Caco-2 (cell line): ENCODE measurements at regions not wholly inside any gene's neighbourhood (a gene's known extent, or its start where the extent isn't known, plus 50 kb on each side); places are given as distances from the start of the nearest gene placed in this dataset.

Experiments
- BruUV-seq: library from RNA; stranded (reverse); fragments of 400-500 nt; replicated peaks from 2 replicates; lab custom pipeline; 2021; lab: Mats Ljungman, UMichigan
- CTCF ChIA-PET: fragments of 300-600 bp; sonication (Branson Sonifier 250); formaldehyde crosslinking; loops from one replicate; lab custom pipeline; 2022; ENCODE audit warnings: antibody characterized with exemption; lab: Charles Lee
- POLR2A ChIA-PET: fragments of 300-600 bp; sonication (Branson Sonifier 250); formaldehyde crosslinking; loops from one replicate; lab custom pipeline; 2022; ENCODE audit warnings: antibody characterized with exemption; lab: Charles Lee
- DNase-seq, 2 experiments: peaks; one replicate each; pipeline versions ENCODE4 v3.0.0 to v3.0.0-alpha.2; 2020 to 2022
- H3K27me3 ChIP-seq: replicated peaks from 2 replicates; pipeline ENCODE4 v1.6.0; 2011; ENCODE audit warnings: low read length; ENCODE audit not compliant: control insufficient read depth, insufficient read depth
- H3K36me3 ChIP-seq: 2 replicates; pipeline ENCODE4 v1.5.1; 2011; ENCODE audit warnings: low read length; ENCODE audit not compliant: control insufficient read depth, insufficient read depth
- H3K4me1 ChIP-seq: fragments of 250-450 bp; sonication (Bioruptor Pico); 2 replicates; pipeline ENCODE4 v1.5.1; 2020; ENCODE audit warnings: mild to moderate bottlenecking
- H3K4me3 ChIP-seq: 2 replicates; pipeline ENCODE4 v1.5.1; 2011; ENCODE audit warnings: low read depth, mild to moderate bottlenecking, control low read depth, low read length
- H3K9me3 ChIP-seq: fragments of 250-450 bp; sonication (Bioruptor Pico); 2 replicates; pipeline ENCODE4 v1.5.1; 2020; ENCODE audit warnings: mild to moderate bottlenecking, moderate library complexity
- H3K27ac Mint-ChIP-seq: one replicate; pipeline ENCODE4 v1.8.0; 2022; ENCODE audit warnings: mixed read lengths; ENCODE audit not compliant: unreplicated experiment
- H3K27me3 Mint-ChIP-seq: one replicate; pipeline ENCODE4 v1.8.0; 2022; ENCODE audit warnings: mixed read lengths; ENCODE audit not compliant: insufficient read depth, unreplicated experiment
- H3K36me3 Mint-ChIP-seq: one replicate; pipeline ENCODE4 v1.8.0; 2022; ENCODE audit warnings: mild to moderate bottlenecking, mixed read lengths; ENCODE audit not compliant: insufficient read depth, unreplicated experiment
- H3K4me1 Mint-ChIP-seq: one replicate; pipeline ENCODE4 v1.8.0; 2022; ENCODE audit warnings: low read depth, mixed read lengths; ENCODE audit not compliant: unreplicated experiment
- H3K4me3 Mint-ChIP-seq: one replicate; pipeline ENCODE4 v1.8.0; 2022; ENCODE audit warnings: mild to moderate bottlenecking, moderate library complexity, mixed read lengths; ENCODE audit not compliant: unreplicated experiment
- H3K9me3 Mint-ChIP-seq: one replicate; pipeline ENCODE4 v1.8.0; 2022; ENCODE audit warnings: mixed read lengths; ENCODE audit not compliant: unreplicated experiment
- intact Hi-C: fragments of 100-400 bp; cut with micrococcal nuclease; formaldehyde crosslinking; loops from one replicate; pipeline ENCODE4 v1.10.0; 2022; ENCODE audit not compliant: unreplicated experiment
- TF ChIP-seq, protein P1 (sequence below), 2 experiments: fragments of 200-600 bp in 1 of 2; IDR thresholded peaks; 1 replicate in 1 of 2; 2 replicates in 1 of 2; pipeline versions ENCODE4 v1.5.1 to v1.8.0; 2011 to 2022; ENCODE audit warnings: antibody characterized with exemption in 1 of 2, control low read depth in 1 of 2, inconsistent platforms in 1 of 2, low read depth in 1 of 2, low read length in 1 of 2, mild to moderate bottlenecking in 1 of 2, moderate library complexity in 1 of 2; ENCODE audit not compliant: insufficient read depth in 1 of 2, severe bottlenecking in 1 of 2, unreplicated experiment in 1 of 2

DNA sequence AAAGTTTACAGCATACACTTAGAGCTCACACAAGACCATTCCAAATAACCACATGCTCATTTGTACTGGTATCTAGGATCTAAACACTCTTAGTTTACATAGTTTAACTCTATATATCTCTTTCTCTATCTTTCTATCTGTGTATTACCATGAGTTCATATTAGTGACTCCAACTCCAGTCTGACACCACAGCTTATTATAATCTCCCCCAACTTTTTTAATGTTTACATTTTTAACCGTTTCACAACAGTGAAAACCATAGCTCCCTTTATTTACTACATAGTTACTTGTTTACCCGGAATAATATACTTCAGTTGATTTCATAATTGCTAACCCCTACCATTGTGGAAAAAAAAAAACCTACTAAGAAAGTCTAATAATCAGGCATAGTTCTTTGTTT lies 362.4 kb upstream of the RGS17 start:
- TF ChIP-seq, protein P1, sequence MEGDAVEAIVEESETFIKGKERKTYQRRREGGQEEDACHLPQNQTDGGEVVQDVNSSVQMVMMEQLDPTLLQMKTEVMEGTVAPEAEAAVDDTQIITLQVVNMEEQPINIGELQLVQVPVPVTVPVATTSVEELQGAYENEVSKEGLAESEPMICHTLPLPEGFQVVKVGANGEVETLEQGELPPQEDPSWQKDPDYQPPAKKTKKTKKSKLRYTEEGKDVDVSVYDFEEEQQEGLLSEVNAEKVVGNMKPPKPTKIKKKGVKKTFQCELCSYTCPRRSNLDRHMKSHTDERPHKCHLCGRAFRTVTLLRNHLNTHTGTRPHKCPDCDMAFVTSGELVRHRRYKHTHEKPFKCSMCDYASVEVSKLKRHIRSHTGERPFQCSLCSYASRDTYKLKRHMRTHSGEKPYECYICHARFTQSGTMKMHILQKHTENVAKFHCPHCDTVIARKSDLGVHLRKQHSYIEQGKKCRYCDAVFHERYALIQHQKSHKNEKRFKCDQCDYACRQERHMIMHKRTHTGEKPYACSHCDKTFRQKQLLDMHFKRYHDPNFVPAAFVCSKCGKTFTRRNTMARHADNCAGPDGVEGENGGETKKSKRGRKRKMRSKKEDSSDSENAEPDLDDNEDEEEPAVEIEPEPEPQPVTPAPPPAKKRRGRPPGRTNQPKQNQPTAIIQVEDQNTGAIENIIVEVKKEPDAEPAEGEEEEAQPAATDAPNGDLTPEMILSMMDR (IDR thresholded peaks at IDR 0.05; ENCODE audit: insufficient read depth in 1 of 2, low read depth in 1 of 2, low read length in 1 of 2, severe bottlenecking in 1 of 2, unreplicated experiment in 1 of 2), result no peak
- H3K27me3 Mint-ChIP-seq, result no peaks in the 10 kb centered on the region
- CTCF ChIA-PET, result no interaction called here

DNA sequence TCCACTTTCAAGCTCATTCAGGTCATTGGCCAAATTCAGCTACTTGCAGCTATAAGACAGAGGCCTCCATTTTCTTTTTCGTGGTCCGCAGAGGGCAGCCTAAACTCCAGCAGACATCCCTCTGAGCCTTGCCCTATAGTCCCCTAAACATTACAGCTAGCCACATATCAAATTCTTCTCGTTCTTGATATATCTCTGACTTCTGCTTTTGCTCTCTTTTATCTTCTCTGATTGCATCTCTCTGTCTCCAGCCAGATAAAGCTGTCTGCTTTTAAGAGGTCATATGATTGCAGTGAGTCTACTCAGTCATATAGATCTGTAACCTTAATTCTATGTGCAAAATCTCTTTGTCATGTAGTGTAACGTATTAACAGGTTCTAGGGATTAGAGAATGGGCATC lies 358.4 kb upstream of the RGS17 start:
- no peaks in the 10 kb centered on the region for H3K27me3 Mint-ChIP-seq
- Histone ChIP-seq H3K27me3 (no peaks in the 10 kb centered on the region), H3K36me3 (no peaks in the 10 kb centered on the region), H3K4me1 (no peaks in the 10 kb centered on the region), H3K4me3 (no peak overlapping the region), H3K9me3 (no peaks in the 10 kb centered on the region)
- DNase-seq, result no peak
- CTCF ChIA-PET, result no interaction called here
- no peaks in the 10 kb centered on the region for H3K4me1 Mint-ChIP-seq
- no peak overlapping the region for H3K27ac Mint-ChIP-seq
- intact Hi-C loops, result no loop called here
- BruUV-seq, result no TSS peak
- H3K36me3 Mint-ChIP-seq, result no peaks in the 10 kb centered on the region
- TF ChIP-seq, protein P1 (IDR thresholded peaks at IDR 0.05; ENCODE audit: insufficient read depth in 1 of 2, low read depth in 1 of 2, low read length in 1 of 2, severe bottlenecking in 1 of 2, unreplicated experiment in 1 of 2), result no peak
- H3K4me3 Mint-ChIP-seq, result no peak overlapping the region
- POLR2A ChIA-PET, result no interaction called here
- H3K9me3 Mint-ChIP-seq, result no peaks in the 10 kb centered on the region

More for the DNA sequence above, 362.4 kb upstream of the RGS17 start:
- no peak overlapping the region for H3K4me3 Mint-ChIP-seq
- intact Hi-C loops, result no loop called here
- no peaks in the 10 kb centered on the region for H3K9me3 Mint-ChIP-seq
- no TSS peak for BruUV-seq
- POLR2A ChIA-PET, result no interaction called here
- no peak overlapping the region for H3K4me3 ChIP-seq
- DNase-seq, result no peak
- no peaks in the 10 kb centered on the region for H3K27me3 ChIP-seq
- H3K36me3 ChIP-seq, result no peaks in the 10 kb centered on the region
- no peaks in the 10 kb centered on the region for H3K36me3 Mint-ChIP-seq
- no peaks in the 10 kb centered on the region for H3K4me1 Mint-ChIP-seq
- H3K9me3 ChIP-seq, result no peaks in the 10 kb centered on the region
- no peak overlapping the region for H3K27ac Mint-ChIP-seq
- H3K4me1 ChIP-seq, result no peaks in the 10 kb centered on the region

- Histone ChIP-seq H3K27me3 (no peaks in the 10 kb centered on the region), H3K4me1 (no peaks in the 10 kb centered on the region), H3K9me3 (no peaks in the 10 kb centered on the region), H3K4me3 (no peak overlapping the region), H3K36me3 (no peaks in the 10 kb centered on the region)
- no peak for DNase-seq
- intact Hi-C loops, result no loop called here
- Mint-ChIP-seq H3K4me1 (no peaks in the 10 kb centered on the region), H3K4me3 (no peak overlapping the region), H3K27ac (no peak overlapping the region), H3K27me3 (no peaks in the 10 kb centered on the region), H3K9me3 (no peaks in the 10 kb centered on the region), H3K36me3 (no peaks in the 10 kb centered on the region)
- no TSS peak for BruUV-seq
- ChIA-PET CTCF (no interaction called here), POLR2A (no interaction called here)
- TF ChIP-seq, protein P1 (IDR thresholded peaks at IDR 0.05; ENCODE audit: insufficient read depth in 1 of 2, low read depth in 1 of 2, low read length in 1 of 2, severe bottlenecking in 1 of 2, unreplicated experiment in 1 of 2), result no peak
Measured at GRCh38 chr6:153488267-153488666, 357.2 kb upstream of the RGS17 start.
